ENCODE measurements at regions not wholly inside any gene's neighbourhood (a gene's known extent, or its start where the extent isn't known, plus 50 kb on each side); places are given as distances from the start of the nearest gene placed in this dataset.
A peak's percentile ranks its signal among the peaks of the same experiment; 100 is the strongest.
"Not testable (repeated sequence)": the region's sequence is repeated elsewhere in the genome, so short reads cannot be mapped to it uniquely, and the experiment has no call there.

GRCh38 chr11:97909614-97910399 lies 1110.9 kb upstream of the CNTN5 start (continued):
- no peak for TF ChIP-seq ZBTB33 (IDR thresholded peaks at IDR 0.05; ENCODE audit: borderline replicate concordance, low read depth)
- 0 out of 2 replicates have a peak, but pooled peaks have one; percentile 10 for TF ChIP-seq JUND (IDR thresholded peaks at IDR 0.05)
- no peak for TF ChIP-seq SIN3A (IDR thresholded peaks at IDR 0.05; ENCODE audit: borderline replicate concordance, low read depth, low read length)
- peak; percentile 75 for TF ChIP-seq PBX3 (IDR thresholded peaks at IDR 0.05)

GRCh38 chr11:97912629-97913028 lies 1108.1 kb upstream of the CNTN5 start:
- CTCF ChIA-PET = no interaction called here
- Histone ChIP-seq H4K20me1 (ENCODE audit: insufficient read depth) (no peaks in the 10 kb centered on the region), H3K4me1 (ENCODE audit: control insufficient read depth in 1 of 2, insufficient read depth in 2 of 2, low read depth in 1 of 2, low read length in 1 of 2) (peaks cover 0 to 4% of the 10 kb centered on the region in 2 experiments; a peak in 1 of 4 replicates), H2AFZ (ENCODE audit: low read depth) (no peak overlapping the region), H3K36me3 (replicated peaks in 1 of 2; ENCODE audit: control insufficient read depth in 1 of 2, insufficient read depth in 2 of 2, low read length in 1 of 2) (no peaks in the 10 kb centered on the region), H3K27me3 (ENCODE audit: insufficient read depth) (no peaks in the 10 kb centered on the region), H3K4me2 (no peak overlapping the region), H3K79me2 (ENCODE audit: insufficient read depth) (no peaks in the 10 kb centered on the region), H3F3A (replicated peaks; ENCODE audit: insufficient read depth) (peaks cover 9% of the 10 kb centered on the region), H3K9me2 (no peaks in the 10 kb centered on the region), H3K27ac (ENCODE audit: low read depth in 2 of 2, low read length in 1 of 2) (no peak overlapping the region), H3K9ac (no peak overlapping the region), H3K4me3 (ENCODE audit: low read depth in 2 of 2, low read length in 1 of 2) (no peak overlapping the region), H3K9me3 (no peaks in the 10 kb centered on the region)
- no peak for DNase-seq
- 68% methylated on average over 3 of the region's 3 CpGs for WGBS (ENCODE audit: low lambda C conversion rate)
- TF ChIP-seq MAX (IDR thresholded peaks at IDR 0.05; ENCODE audit: low read depth) (no peak), USF2 (IDR thresholded peaks at IDR 0.05; ENCODE audit: borderline replicate concordance, low read depth, low read length) (no peak), CHD2 (IDR thresholded peaks at IDR 0.05; ENCODE audit: low read length, partially characterized antibody) (no peak)
- POLR2A ChIA-PET = no interaction called here

GRCh38 chr11:97922933-97923332 lies 1097.8 kb upstream of the CNTN5 start:
- H4K20me1 ChIP-seq (ENCODE audit: insufficient read depth); H3K4me1 ChIP-seq (ENCODE audit: control insufficient read depth in 1 of 2, insufficient read depth in 2 of 2, low read depth in 1 of 2, low read length in 1 of 2); H2AFZ ChIP-seq (ENCODE audit: low read depth); H3K36me3 ChIP-seq (replicated peaks in 1 of 2; ENCODE audit: control insufficient read depth in 1 of 2, insufficient read depth in 2 of 2, low read length in 1 of 2); H3K27me3 ChIP-seq (ENCODE audit: insufficient read depth); H3K9ac ChIP-seq; CTCF ChIA-PET; H3K4me2 ChIP-seq; H3F3A ChIP-seq (replicated peaks; ENCODE audit: insufficient read depth); H3K9me2 ChIP-seq; H3K9me3 ChIP-seq; POLR2A ChIA-PET; DNase-seq; H3K27ac ChIP-seq (ENCODE audit: low read depth in 2 of 2, low read length in 1 of 2); H3K4me3 ChIP-seq (ENCODE audit: low read depth in 2 of 2, low read length in 1 of 2); H3K79me2 ChIP-seq (ENCODE audit: insufficient read depth): not testable (repeated sequence)
- 89% methylated on average over 8 of the region's 10 CpGs for WGBS (ENCODE audit: low lambda C conversion rate)

Measured in SK-N-SH (cell line).